Astrocyte (in vitro differentiated cells and primary cell): ENCODE measurements at regions not wholly inside any gene's neighbourhood (a gene's known extent, or its start where the extent isn't known, plus 50 kb on each side); places are given as distances from the start of the nearest gene placed in this dataset.

Source experiments
- DNase-seq: peaks from one replicate; pipeline ENCODE4 v3.0.0-alpha.2; 2010; ENCODE audit warnings: low read depth
- FAIRE-seq: peaks from 2 replicates; lab custom pipeline; 2011; peaks lifted over from hg19 to GRCh38; lab: Jason Lieb, UNC
- H2AFZ ChIP-seq: 2 replicates; pipeline ENCODE4 v1.6.0; 2012; ENCODE audit warnings: low read depth, low read length, inconsistent platforms
- H3K27ac ChIP-seq: 2 replicates; pipeline ENCODE4 v1.5.1; 2011; ENCODE audit warnings: low read depth, low read length, inconsistent platforms
- H3K27me3 ChIP-seq: 2 replicates; pipeline ENCODE4 v1.6.0; 2011; ENCODE audit warnings: low read length, inconsistent platforms; ENCODE audit not compliant: insufficient read depth
- H3K36me3 ChIP-seq: 2 replicates; pipeline ENCODE4 v1.5.1; 2011; ENCODE audit warnings: low read length, inconsistent platforms; ENCODE audit not compliant: insufficient read depth
- H3K4me1 ChIP-seq: 2 replicates; pipeline ENCODE4 v1.5.1; 2011; ENCODE audit warnings: low read length, inconsistent platforms; ENCODE audit not compliant: insufficient read depth
- H3K4me2 ChIP-seq: 2 replicates; pipeline ENCODE4 v1.6.0; 2012; ENCODE audit warnings: low read length, inconsistent platforms
- H3K4me3 ChIP-seq: 2 replicates; pipeline ENCODE4 v1.5.1; 2011; ENCODE audit warnings: low read depth, mild to moderate bottlenecking, low read length, inconsistent platforms; ENCODE audit not compliant: insufficient read depth
- H3K79me2 ChIP-seq: 2 replicates; pipeline ENCODE4 v1.6.0; 2012; ENCODE audit warnings: mild to moderate bottlenecking, low read length, inconsistent platforms; ENCODE audit not compliant: insufficient read depth
- H3K9ac ChIP-seq: 2 replicates; pipeline ENCODE4 v1.6.0; 2012; ENCODE audit warnings: mild to moderate bottlenecking, low read length, inconsistent platforms
- H3K9me3 ChIP-seq: 2 replicates; pipeline ENCODE4 v1.5.1; 2012; ENCODE audit warnings: low read depth, mild to moderate bottlenecking, low read length, inconsistent platforms; ENCODE audit not compliant: insufficient read depth
- H4K20me1 ChIP-seq: 2 replicates; pipeline ENCODE4 v1.6.0; 2012; ENCODE audit warnings: low read length, inconsistent platforms; ENCODE audit not compliant: insufficient read depth
- H3K27ac Mint-ChIP-seq: one replicate; pipeline ENCODE4 v1.8.0; 2021; ENCODE audit warnings: mild to moderate bottlenecking, mixed read lengths; ENCODE audit not compliant: unreplicated experiment
- H3K27me3 Mint-ChIP-seq: one replicate; pipeline ENCODE4 v1.8.0; 2021; ENCODE audit warnings: low read depth, mixed read lengths; ENCODE audit not compliant: unreplicated experiment
- H3K36me3 Mint-ChIP-seq: one replicate; pipeline ENCODE4 v1.8.0; 2021; ENCODE audit warnings: low read depth, mixed read lengths; ENCODE audit not compliant: unreplicated experiment
- H3K4me1 Mint-ChIP-seq: one replicate; pipeline ENCODE4 v1.8.0; 2021; ENCODE audit warnings: low read depth, mixed read lengths; ENCODE audit not compliant: unreplicated experiment
- H3K4me3 Mint-ChIP-seq: one replicate; pipeline ENCODE4 v1.8.0; 2021; ENCODE audit warnings: mild to moderate bottlenecking, moderate library complexity, mixed read lengths; ENCODE audit not compliant: unreplicated experiment
- H3K9me3 Mint-ChIP-seq: one replicate; pipeline ENCODE4 v1.8.0; 2021; ENCODE audit warnings: mild to moderate bottlenecking, mixed read lengths; ENCODE audit not compliant: unreplicated experiment
- EZH2 ChIP-seq: IDR thresholded peaks from 2 replicates; pipeline ENCODE4 v1.6.1; 2012; ENCODE audit warnings: mild to moderate bottlenecking, low read length, inconsistent platforms; ENCODE audit not compliant: insufficient read depth
- TF ChIP-seq, protein P1 (sequence below): IDR thresholded peaks from 2 replicates; pipeline ENCODE4 v1.5.1; 2011; ENCODE audit warnings: low read depth, mild to moderate bottlenecking, inconsistent platforms, low read length, moderate library complexity; ENCODE audit not compliant: insufficient read depth

DNA sequence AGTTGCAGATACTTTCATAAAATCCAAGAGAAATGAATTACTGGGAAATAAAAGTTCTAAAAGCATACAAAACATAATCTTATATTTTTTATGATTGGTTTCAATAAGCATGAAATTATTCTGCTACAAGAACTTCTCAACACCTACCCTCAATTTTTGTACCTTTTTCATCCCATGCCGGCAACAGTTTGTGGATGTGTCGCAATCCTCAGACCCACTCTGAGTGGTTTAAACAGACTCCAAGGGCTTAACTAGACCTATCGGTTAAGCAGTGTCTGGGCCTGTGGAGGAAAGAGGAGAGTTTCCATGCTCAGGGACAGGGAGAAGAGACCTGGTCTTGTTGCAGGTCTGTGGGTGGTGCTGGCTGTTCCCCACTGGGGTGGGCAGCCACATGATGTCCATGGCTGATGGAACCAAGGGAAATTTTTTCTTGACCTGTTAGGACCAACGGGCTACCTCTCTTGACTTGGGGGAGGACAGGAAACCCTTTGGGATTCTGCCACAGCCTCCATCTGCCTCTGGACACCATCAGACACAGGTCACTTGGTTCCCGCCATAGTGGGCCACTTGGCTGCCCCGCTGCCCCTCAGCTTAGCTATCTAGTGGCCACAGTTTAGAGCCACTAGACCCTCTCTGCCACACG is 81.1 kb upstream of the CLDN14 start:
- peaks cover 17% of the 10 kb centered on the region for H3K27me3 Mint-ChIP-seq

DNA sequence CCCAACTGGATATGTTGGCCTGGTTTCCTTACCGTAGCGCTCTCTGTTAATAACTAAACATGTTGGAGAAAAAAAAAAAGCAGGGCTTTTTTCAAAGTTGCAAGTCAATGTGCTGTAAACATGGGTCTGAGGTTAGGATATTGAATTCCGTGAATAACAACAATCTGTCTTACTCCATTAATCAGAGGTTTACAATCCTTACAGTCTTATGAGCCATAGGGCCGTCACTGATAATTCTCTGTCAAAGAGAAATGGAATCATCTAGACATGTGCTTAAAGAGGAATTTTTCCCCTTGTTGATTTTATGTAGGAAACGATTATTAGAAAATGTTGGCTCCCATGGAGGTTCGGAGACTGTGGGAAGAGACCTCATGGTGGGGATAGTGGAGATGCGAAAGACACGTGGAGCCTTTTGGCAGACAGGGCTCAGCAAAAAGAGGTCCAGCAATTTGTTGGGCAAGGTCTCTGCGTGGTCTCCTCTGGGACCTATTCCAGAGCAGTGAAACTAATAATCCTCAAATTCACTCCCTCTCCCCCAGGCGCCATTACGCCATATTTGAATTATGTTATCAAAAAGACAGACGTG is 83.5 kb upstream of the CLDN14 start:
- no peak overlapping the region for H2AFZ ChIP-seq
- DNase-seq (no peak), FAIRE-seq (no peak)
- no peak overlapping the region for H3K27ac Mint-ChIP-seq
- no peak overlapping the region for H3K4me2 ChIP-seq
- H3K4me3 Mint-ChIP-seq = no peak overlapping the region
- no peak overlapping the region for H3K4me3 ChIP-seq
- H3K9ac ChIP-seq = no peak overlapping the region
- H3K79me2 ChIP-seq = no peaks in the 10 kb centered on the region
- no peaks in the 10 kb centered on the region for H3K4me1 ChIP-seq
- H3K27ac ChIP-seq = no peak overlapping the region
- H3K36me3 ChIP-seq = no peaks in the 10 kb centered on the region
- H4K20me1 ChIP-seq = no peaks in the 10 kb centered on the region
- H3K36me3 Mint-ChIP-seq = no peaks in the 10 kb centered on the region
- peaks cover 5% of the 10 kb centered on the region for H3K9me3 ChIP-seq
- peaks cover 20% of the 10 kb centered on the region for H3K27me3 Mint-ChIP-seq
- no peaks in the 10 kb centered on the region for H3K4me1 Mint-ChIP-seq
- H3K9me3 Mint-ChIP-seq = peaks cover 3% of the 10 kb centered on the region
- TF ChIP-seq EZH2 = no peak
- peaks cover 29% of the 10 kb centered on the region for H3K27me3 ChIP-seq

More for the DNA sequence above, 81.1 kb upstream of the CLDN14 start:
- no peak overlapping the region for H2AFZ ChIP-seq
- TF ChIP-seq EZH2 = no peak
- TF ChIP-seq, protein P1, sequence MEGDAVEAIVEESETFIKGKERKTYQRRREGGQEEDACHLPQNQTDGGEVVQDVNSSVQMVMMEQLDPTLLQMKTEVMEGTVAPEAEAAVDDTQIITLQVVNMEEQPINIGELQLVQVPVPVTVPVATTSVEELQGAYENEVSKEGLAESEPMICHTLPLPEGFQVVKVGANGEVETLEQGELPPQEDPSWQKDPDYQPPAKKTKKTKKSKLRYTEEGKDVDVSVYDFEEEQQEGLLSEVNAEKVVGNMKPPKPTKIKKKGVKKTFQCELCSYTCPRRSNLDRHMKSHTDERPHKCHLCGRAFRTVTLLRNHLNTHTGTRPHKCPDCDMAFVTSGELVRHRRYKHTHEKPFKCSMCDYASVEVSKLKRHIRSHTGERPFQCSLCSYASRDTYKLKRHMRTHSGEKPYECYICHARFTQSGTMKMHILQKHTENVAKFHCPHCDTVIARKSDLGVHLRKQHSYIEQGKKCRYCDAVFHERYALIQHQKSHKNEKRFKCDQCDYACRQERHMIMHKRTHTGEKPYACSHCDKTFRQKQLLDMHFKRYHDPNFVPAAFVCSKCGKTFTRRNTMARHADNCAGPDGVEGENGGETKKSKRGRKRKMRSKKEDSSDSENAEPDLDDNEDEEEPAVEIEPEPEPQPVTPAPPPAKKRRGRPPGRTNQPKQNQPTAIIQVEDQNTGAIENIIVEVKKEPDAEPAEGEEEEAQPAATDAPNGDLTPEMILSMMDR = no peak
- H3K27ac ChIP-seq = no peak overlapping the region
- H3K4me3 ChIP-seq = no peak overlapping the region
- FAIRE-seq (no peak), DNase-seq (no peak)
- H3K9ac ChIP-seq = no peak overlapping the region
- no peaks in the 10 kb centered on the region for H3K36me3 ChIP-seq
- Mint-ChIP-seq H3K4me3 (no peak overlapping the region), H3K36me3 (no peaks in the 10 kb centered on the region), H3K4me1 (no peaks in the 10 kb centered on the region), H3K9me3 (peaks cover 3% of the 10 kb centered on the region), H3K27ac (no peak overlapping the region)
- H3K4me1 ChIP-seq = no peaks in the 10 kb centered on the region
- peaks cover 5% of the 10 kb centered on the region for H3K9me3 ChIP-seq
- peaks cover 20% of the 10 kb centered on the region for H3K27me3 ChIP-seq
- H3K4me2 ChIP-seq = no peak overlapping the region
- H4K20me1 ChIP-seq = no peaks in the 10 kb centered on the region
- H3K79me2 ChIP-seq = no peaks in the 10 kb centered on the region

DNA sequence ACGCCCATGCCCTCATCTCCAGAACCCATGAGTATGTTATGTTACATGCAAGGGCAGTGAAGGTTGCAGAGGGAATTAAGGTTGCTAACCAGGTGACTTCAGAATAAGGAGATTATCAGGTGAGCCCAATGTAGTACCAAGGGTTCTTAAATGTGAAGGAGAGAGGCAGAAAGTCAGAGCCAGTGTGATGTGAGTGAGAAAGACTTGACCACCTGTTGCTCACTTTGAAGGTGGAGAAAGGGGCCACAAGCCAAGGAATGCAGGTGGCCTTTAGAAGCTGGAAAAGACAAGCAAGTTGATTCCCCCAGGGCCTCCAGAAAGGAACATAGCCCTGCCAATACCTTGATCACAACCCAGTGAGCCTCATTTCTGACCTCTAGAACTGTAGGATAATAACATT is 84.7 kb upstream of the CLDN14 start:
- H3K4me3 ChIP-seq = no peak overlapping the region
- no peak overlapping the region for H3K9ac ChIP-seq
- no peak overlapping the region for H3K4me2 ChIP-seq
- no peaks in the 10 kb centered on the region for H3K4me1 ChIP-seq
- H3K9me3 ChIP-seq = peaks cover 5% of the 10 kb centered on the region
- no peaks in the 10 kb centered on the region for H3K36me3 Mint-ChIP-seq
- H3K4me3 Mint-ChIP-seq = no peak overlapping the region
- no peak overlapping the region for H3K27ac ChIP-seq
- no peaks in the 10 kb centered on the region for H3K4me1 Mint-ChIP-seq
- H3K36me3 ChIP-seq = no peaks in the 10 kb centered on the region
- peaks cover 32% of the 10 kb centered on the region for H3K27me3 ChIP-seq
- H3K79me2 ChIP-seq = no peaks in the 10 kb centered on the region
- no peaks in the 10 kb centered on the region for H4K20me1 ChIP-seq
- no peak for DNase-seq
- TF ChIP-seq, protein P1 = no peak
- no peak for TF ChIP-seq EZH2
- no peak overlapping the region for H3K27ac Mint-ChIP-seq
- H2AFZ ChIP-seq = no peak overlapping the region
- FAIRE-seq = no peak
- H3K27me3 Mint-ChIP-seq = peaks cover 20% of the 10 kb centered on the region
- peaks cover 3% of the 10 kb centered on the region for H3K9me3 Mint-ChIP-seq
